DND-41 (cell line): ENCODE measurements at regions not wholly inside any gene's neighbourhood (a gene's known extent, or its start where the extent isn't known, plus 50 kb on each side); places are given as distances from the start of the nearest gene placed in this dataset.
"Not testable (repeated sequence)": the region's sequence is repeated elsewhere in the genome, so short reads cannot be mapped to it uniquely, and the experiment has no call there.

ENCODE experiments used
- ATAC-seq: fragments of 200-7000 bp; cut with Tn5 transposase; 3 replicates; pipeline ENCODE4 v1.9.1; 2021; ENCODE audit warnings: low read depth; ENCODE audit not compliant: insufficient read depth
- DNase-seq: peaks from one replicate; pipeline ENCODE4 v3.0.0-alpha.2; 2020
- H2AFZ ChIP-seq: 2 replicates; pipeline ENCODE4 v1.6.0; 2012; ENCODE audit warnings: low read depth, low read length
- H3K27ac ChIP-seq: 2 replicates; pipeline ENCODE4 v1.5.1; 2012; ENCODE audit warnings: low read length, inconsistent platforms
- H3K27me3 ChIP-seq: fragments of 200-600 bp; sonication (generic); 2 replicates; pipeline ENCODE4 v1.6.0; 2012; ENCODE audit warnings: low read length, mild to moderate bottlenecking, inconsistent platforms; ENCODE audit not compliant: insufficient read depth, poor library complexity
- H3K36me3 ChIP-seq: 2 replicates; pipeline ENCODE4 v1.5.1; 2012; ENCODE audit warnings: low read length, inconsistent platforms; ENCODE audit not compliant: insufficient read depth
- H3K4me1 ChIP-seq: 2 replicates; pipeline ENCODE4 v1.5.1; 2012; ENCODE audit warnings: mild to moderate bottlenecking, low read length; ENCODE audit not compliant: insufficient read depth
- H3K4me2 ChIP-seq: 2 replicates; pipeline ENCODE4 v1.6.0; 2012; ENCODE audit warnings: mild to moderate bottlenecking, moderate library complexity, low read length, inconsistent platforms; ENCODE audit not compliant: insufficient read depth
- H3K4me3 ChIP-seq, 2 experiments: fragments of 200-600 bp in 1 of 2; shearing (Covaris generic) in 1 of 2; 2 replicates each; pipeline ENCODE4 v1.5.1; 2012 to 2016; ENCODE audit warnings: inconsistent platforms in 2 of 2, low read length in 2 of 2, mild to moderate bottlenecking in 2 of 2, low read depth in 1 of 2, moderate library complexity in 1 of 2
- H3K79me2 ChIP-seq: 2 replicates; pipeline ENCODE4 v1.6.0; 2012; ENCODE audit warnings: low read length, inconsistent platforms; ENCODE audit not compliant: insufficient read depth
- H3K9ac ChIP-seq: 2 replicates; pipeline ENCODE4 v1.6.0; 2012; ENCODE audit warnings: low read depth, mild to moderate bottlenecking, inconsistent platforms, low read length, moderate library complexity
- H3K9me3 ChIP-seq: 2 replicates; pipeline ENCODE4 v1.5.1; 2012; ENCODE audit warnings: low read length, moderate library complexity, mild to moderate bottlenecking, inconsistent platforms; ENCODE audit not compliant: insufficient read depth, severe bottlenecking
- H4K20me1 ChIP-seq: 2 replicates; pipeline ENCODE4 v1.6.0; 2012; ENCODE audit warnings: low read length; ENCODE audit not compliant: insufficient read depth
- CTCF ChIP-seq: IDR thresholded peaks from 2 replicates; pipeline ENCODE4 v1.5.1; 2012; ENCODE audit warnings: borderline replicate concordance, low read length, moderate library complexity, mild to moderate bottlenecking; ENCODE audit not compliant: poor library complexity, severe bottlenecking; ENCODE audit errors: extremely low read depth
- EZH2 ChIP-seq: IDR thresholded peaks from 3 replicates; pipeline ENCODE4 v1.6.1; 2012; ENCODE audit warnings: borderline replicate concordance, low read depth, mild to moderate bottlenecking, moderate library complexity, low read length, inconsistent platforms; ENCODE audit not compliant: severe bottlenecking

DNA sequence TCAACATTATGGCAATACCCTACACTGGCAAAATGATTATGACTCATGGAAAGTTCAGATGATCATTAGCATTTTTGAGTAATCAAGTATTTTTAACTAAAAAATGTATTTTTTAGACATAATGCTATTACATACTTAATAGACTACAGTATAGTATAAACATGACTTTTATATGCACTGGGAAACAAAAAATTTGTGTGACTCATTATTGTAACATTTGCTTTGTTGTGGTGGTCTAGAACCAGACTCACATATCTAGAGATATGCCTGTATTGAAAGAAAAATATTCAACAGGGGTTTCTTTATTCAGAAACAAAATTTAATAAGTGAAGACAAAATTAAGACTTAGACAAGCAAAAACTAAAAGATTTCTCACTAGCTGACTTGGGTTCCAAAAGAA lies 385.3 kb upstream of the RIOK2 start:
- Histone ChIP-seq H3K36me3 (no peaks in the 10 kb centered on the region), H4K20me1 (no peaks in the 10 kb centered on the region), H3K9ac (no peak overlapping the region), H3K4me1 (no peaks in the 10 kb centered on the region), H3K27me3 (no peaks in the 10 kb centered on the region), H3K4me3 (no peak overlapping the region), H3K27ac (no peak overlapping the region), H3K9me3 (peaks cover 27% of the 10 kb centered on the region), H2AFZ (no peak overlapping the region), H3K79me2 (no peaks in the 10 kb centered on the region), H3K4me2 (no peak overlapping the region)
- DNase-seq = no peak
- no peak for TF ChIP-seq EZH2
- no peak for ATAC-seq

- Histone ChIP-seq H3K36me3 (no peaks in the 10 kb centered on the region), H2AFZ (no peak overlapping the region), H3K27me3 (no peaks in the 10 kb centered on the region), H4K20me1 (no peaks in the 10 kb centered on the region), H3K9ac (no peak overlapping the region), H3K9me3 (peaks cover 27% of the 10 kb centered on the region), H3K4me1 (no peaks in the 10 kb centered on the region), H3K79me2 (no peaks in the 10 kb centered on the region), H3K4me2 (no peak overlapping the region), H3K4me3 (no peak overlapping the region), H3K27ac (no peak overlapping the region)
- DNase-seq = no peak
- TF ChIP-seq CTCF (no peak), EZH2 (no peak)
- ATAC-seq = no peak
Measured at GRCh38 chr5:97570242-97570641, 387.2 kb upstream of the RIOK2 start.

- H4K20me1 ChIP-seq = no peaks in the 10 kb centered on the region
- TF ChIP-seq CTCF = no peak
- no peak for TF ChIP-seq EZH2
- ATAC-seq = no peak
Measured at GRCh38 chr5:97575322-97575721, 392.3 kb upstream of the RIOK2 start.

GRCh38 chr5:97576956-97577355 lies 393.9 kb upstream of the RIOK2 start:
- TF ChIP-seq EZH2 (no peak), CTCF (no peak)
- Histone ChIP-seq H3K4me2 (no peak overlapping the region), H3K9me3 (peaks cover 1% of the 10 kb centered on the region), H3K4me3 (no peak overlapping the region), H4K20me1 (no peaks in the 10 kb centered on the region), H3K79me2 (no peaks in the 10 kb centered on the region), H3K9ac (no peak overlapping the region), H3K36me3 (no peaks in the 10 kb centered on the region), H3K27ac (no peak overlapping the region), H3K4me1 (no peaks in the 10 kb centered on the region), H2AFZ (no peak overlapping the region), H3K27me3 (no peaks in the 10 kb centered on the region)
- DNase-seq (no peak), ATAC-seq (no peak)

More at GRCh38 chr5:97575322-97575721, 392.3 kb upstream of the RIOK2 start:
- no peaks in the 10 kb centered on the region for H3K79me2 ChIP-seq
- H3K27ac ChIP-seq = no peak overlapping the region
- peaks cover 14% of the 10 kb centered on the region for H3K9me3 ChIP-seq
- no peaks in the 10 kb centered on the region for H3K36me3 ChIP-seq
- DNase-seq = no peak
- no peak overlapping the region for H2AFZ ChIP-seq
- H3K9ac ChIP-seq = no peak overlapping the region
- no peaks in the 10 kb centered on the region for H3K4me1 ChIP-seq
- H3K4me2 ChIP-seq = no peak overlapping the region
- no peaks in the 10 kb centered on the region for H3K27me3 ChIP-seq
- no peak overlapping the region for H3K4me3 ChIP-seq

DNA sequence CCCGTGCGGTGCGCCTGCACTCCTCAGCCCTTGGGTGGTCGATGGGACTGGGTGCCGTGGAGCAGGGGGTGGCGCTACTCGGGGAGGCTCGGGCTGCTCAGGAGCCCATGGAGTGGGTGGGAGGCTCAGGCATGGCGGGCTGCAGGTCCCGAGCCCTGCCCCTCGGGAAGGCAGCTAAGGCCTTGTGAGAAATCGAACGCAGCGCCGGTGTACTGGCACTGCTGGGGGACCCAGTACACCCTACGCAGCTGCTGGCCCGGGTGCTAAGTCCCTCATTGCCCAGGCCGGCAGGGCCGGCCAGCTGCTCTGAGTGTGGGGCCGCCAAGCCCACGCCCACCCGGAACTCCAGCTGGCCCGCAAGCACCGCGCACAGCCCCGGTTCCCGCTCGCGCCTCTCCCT lies 396.9 kb upstream of the RIOK2 start:
- H3K27me3 ChIP-seq, H3K4me3 ChIP-seq, H3K4me2 ChIP-seq, H3K27ac ChIP-seq, H3K36me3 ChIP-seq, H3K9ac ChIP-seq, H3K9me3 ChIP-seq, ATAC-seq, H3K4me1 ChIP-seq, H4K20me1 ChIP-seq, DNase-seq, H3K79me2 ChIP-seq, H2AFZ ChIP-seq: not testable (repeated sequence)
